CD14-positive monocyte (primary cell): ENCODE measurements at regions not wholly inside any gene's neighbourhood (a gene's known extent, or its start where the extent isn't known, plus 50 kb on each side); places are given as distances from the start of the nearest gene placed in this dataset.

Source experiments
- DNase-seq, 3 donors: peaks; one replicate each; pipeline ENCODE4 v3.0.0-alpha.2; 2011 to 2022
- H2AFZ ChIP-seq: 2 replicates; pipeline ENCODE4 v1.6.0; 2012; ENCODE audit warnings: mild to moderate bottlenecking, low read depth, low read length, inconsistent platforms; ENCODE audit not compliant: insufficient read depth, poor library complexity, severe bottlenecking
- H3K27ac ChIP-seq, 2 donors: 1 replicate in 1 of 2; 2 replicates in 1 of 2; pipeline ENCODE4 v1.5.1; 2012 to 2013; ENCODE audit warnings: low read length in 2 of 2, control low read depth in 1 of 2, inconsistent platforms in 1 of 2, low read depth in 1 of 2, mild to moderate bottlenecking in 1 of 2
- H3K27me3 ChIP-seq, 2 donors: one replicate each; pipeline versions ENCODE4 v1.6.0 to v1.6.1; 2011 to 2013; ENCODE audit warnings: low read length in 2 of 2; ENCODE audit not compliant: control insufficient read depth in 2 of 2, insufficient read depth in 2 of 2
- H3K36me3 ChIP-seq, 2 donors: replicated peaks in 1 of 2; 1 replicate in 1 of 2; 2 replicates in 1 of 2; pipeline versions ENCODE4 v1.5.1 to v1.6.1; 2012 to 2013; ENCODE audit warnings: low read length in 2 of 2, control low read depth in 1 of 2, inconsistent platforms in 1 of 2, mild to moderate bottlenecking in 1 of 2; ENCODE audit not compliant: insufficient read depth in 2 of 2, control insufficient read depth in 1 of 2
- H3K4me1 ChIP-seq, 2 donors: 1 replicate in 1 of 2; 2 replicates in 1 of 2; pipeline versions ENCODE4 v1.5.1 to v1.6.1; 2012 to 2013; ENCODE audit warnings: low read length in 2 of 2, control low read depth in 1 of 2, inconsistent platforms in 1 of 2, mild to moderate bottlenecking in 1 of 2, moderate library complexity in 1 of 2; ENCODE audit not compliant: insufficient read depth in 2 of 2, control insufficient read depth in 1 of 2
- H3K4me2 ChIP-seq: replicated peaks from 2 replicates; pipeline ENCODE3; 2012; ENCODE audit warnings: low read length, moderate library complexity, mild to moderate bottlenecking; ENCODE audit not compliant: poor library complexity, severe bottlenecking; ENCODE audit errors: extremely low read depth
- H3K4me3 ChIP-seq, 3 experiments: fragments of 200-600 bp in 1 of 3; sonication (generic) in 1 of 3; replicated peaks in 1 of 3; 1 replicate in 2 of 3; 2 replicates in 1 of 3; pipeline ENCODE4 v1.5.1; 2011 to 2013; ENCODE audit warnings: low read length in 3 of 3, mild to moderate bottlenecking in 3 of 3, control low read depth in 2 of 3, low read depth in 2 of 3, inconsistent platforms in 1 of 3, moderate library complexity in 1 of 3
- H3K79me2 ChIP-seq: 2 replicates; pipeline ENCODE4 v1.6.0; 2012; ENCODE audit warnings: mild to moderate bottlenecking, control low read depth, inconsistent platforms, low read length, moderate library complexity; ENCODE audit not compliant: insufficient read depth
- H3K9ac ChIP-seq: 2 replicates; pipeline ENCODE4 v1.6.0; 2017; ENCODE audit warnings: low read length, mild to moderate bottlenecking; ENCODE audit not compliant: insufficient read depth, poor library complexity, severe bottlenecking
- H3K9me3 ChIP-seq, 2 donors: replicated peaks in 1 of 2; 1 replicate in 1 of 2; 2 replicates in 1 of 2; pipeline versions ENCODE4 v1.5.1 to v1.6.1; 2012 to 2013; ENCODE audit warnings: low read length in 2 of 2, control low read depth in 1 of 2; ENCODE audit not compliant: control insufficient read depth in 1 of 2, insufficient read depth in 1 of 2
- H4K20me1 ChIP-seq: 2 replicates; pipeline ENCODE4 v1.6.0; 2012; ENCODE audit warnings: mild to moderate bottlenecking, low read length, control low read depth, moderate library complexity; ENCODE audit not compliant: insufficient read depth
- H3K27ac Mint-ChIP-seq, 7 donors: one replicate each; pipeline ENCODE4 v1.8.0; 2020; ENCODE audit warnings: mild to moderate bottlenecking in 7 of 7, mixed read lengths in 7 of 7, moderate library complexity in 6 of 7, inconsistent platforms in 2 of 7
- H3K27me3 Mint-ChIP-seq, 3 donors: one replicate each; pipeline ENCODE4 v1.8.0; 2021 to 2022; ENCODE audit warnings: low read depth in 3 of 3, mild to moderate bottlenecking in 3 of 3, mixed read lengths in 3 of 3, moderate library complexity in 3 of 3, inconsistent platforms in 1 of 3
- H3K36me3 Mint-ChIP-seq, 2 donors: one replicate each; pipeline ENCODE4 v1.8.0; 2020; ENCODE audit warnings: mixed read lengths in 2 of 2, inconsistent platforms in 1 of 2, mild to moderate bottlenecking in 1 of 2
- H3K4me1 Mint-ChIP-seq: one replicate; pipeline ENCODE4 v1.8.0; 2020; ENCODE audit warnings: mild to moderate bottlenecking, mixed read lengths
- H3K4me3 Mint-ChIP-seq, 2 donors: one replicate each; pipeline ENCODE4 v1.8.0; 2020; ENCODE audit warnings: mild to moderate bottlenecking in 2 of 2, mixed read lengths in 2 of 2, moderate library complexity in 1 of 2
- H3K9me3 Mint-ChIP-seq, 7 donors: one replicate each; pipeline ENCODE4 v1.8.0; 2020 to 2022; ENCODE audit warnings: mixed read lengths in 7 of 7, mild to moderate bottlenecking in 6 of 7, moderate library complexity in 6 of 7, inconsistent platforms in 2 of 7
- WGBS: methylation state at CpG from one replicate; pipeline ENCODE4 v1.1.5; 2013; ENCODE audit warnings: missing lambda C conversion rate; ENCODE audit not compliant: insufficient coverage; 5-methylcytosine and 5-hydroxymethylcytosine counted together
- intact Hi-C, 2 donors: fragments of 100-400 bp; cut with micrococcal nuclease; formaldehyde crosslinking; loops; one replicate each; pipeline versions ENCODE4 v1.15.0 to v1.15.1; 2023
- TF ChIP-seq, protein P1 (sequence below): fragments of 200-600 bp; IDR thresholded peaks from one replicate; pipeline ENCODE4 v1.8.0; 2022; ENCODE audit warnings: antibody characterized with exemption, mild to moderate bottlenecking

DNA sequence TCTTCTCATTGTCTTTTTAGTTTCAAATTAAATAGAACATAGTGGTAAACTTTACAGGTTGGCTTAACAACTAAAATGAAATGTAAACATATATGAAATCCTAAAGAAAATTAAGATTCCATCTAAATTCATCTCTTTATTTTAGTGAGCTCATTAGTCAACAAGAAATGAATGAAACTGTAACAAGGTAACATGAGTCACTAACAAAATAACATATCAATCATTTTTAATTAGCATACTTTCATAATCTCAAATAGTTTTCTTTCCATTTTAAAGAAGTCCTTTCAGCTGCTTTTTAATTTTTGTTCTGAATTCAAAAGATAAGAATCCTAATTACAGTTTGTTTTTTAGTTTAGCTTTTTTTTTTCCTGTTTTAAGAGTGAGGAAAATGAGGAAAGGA is 688.6 kb upstream of the TENM4 start:
- Histone ChIP-seq H3K36me3 (no peaks in the 10 kb centered on the region), H3K27me3 (no peaks in the 10 kb centered on the region), H4K20me1 (no peaks in the 10 kb centered on the region), H3K9me3 (no peaks in the 10 kb centered on the region), H3K27ac (no peak overlapping the region), H3K79me2 (no peaks in the 10 kb centered on the region), H3K4me2 (no peak overlapping the region), H3K9ac (no peak overlapping the region), H2AFZ (no peak overlapping the region), H3K4me1 (no peaks in the 10 kb centered on the region), H3K4me3 (no peak overlapping the region)
- H3K36me3 Mint-ChIP-seq: no peaks in the 10 kb centered on the region
- H3K9me3 Mint-ChIP-seq: peaks cover 0 to 5% (median 2%) of the 10 kb centered on the region in 7 donors
- H3K4me3 Mint-ChIP-seq: no peak overlapping the region
- intact Hi-C loops: no loop called here
- peaks cover under 1 to 3% (median 2%) of the 10 kb centered on the region in 3 donors for H3K27me3 Mint-ChIP-seq
- H3K27ac Mint-ChIP-seq: no peak overlapping the region
- no peak for DNase-seq
- TF ChIP-seq, protein P1, sequence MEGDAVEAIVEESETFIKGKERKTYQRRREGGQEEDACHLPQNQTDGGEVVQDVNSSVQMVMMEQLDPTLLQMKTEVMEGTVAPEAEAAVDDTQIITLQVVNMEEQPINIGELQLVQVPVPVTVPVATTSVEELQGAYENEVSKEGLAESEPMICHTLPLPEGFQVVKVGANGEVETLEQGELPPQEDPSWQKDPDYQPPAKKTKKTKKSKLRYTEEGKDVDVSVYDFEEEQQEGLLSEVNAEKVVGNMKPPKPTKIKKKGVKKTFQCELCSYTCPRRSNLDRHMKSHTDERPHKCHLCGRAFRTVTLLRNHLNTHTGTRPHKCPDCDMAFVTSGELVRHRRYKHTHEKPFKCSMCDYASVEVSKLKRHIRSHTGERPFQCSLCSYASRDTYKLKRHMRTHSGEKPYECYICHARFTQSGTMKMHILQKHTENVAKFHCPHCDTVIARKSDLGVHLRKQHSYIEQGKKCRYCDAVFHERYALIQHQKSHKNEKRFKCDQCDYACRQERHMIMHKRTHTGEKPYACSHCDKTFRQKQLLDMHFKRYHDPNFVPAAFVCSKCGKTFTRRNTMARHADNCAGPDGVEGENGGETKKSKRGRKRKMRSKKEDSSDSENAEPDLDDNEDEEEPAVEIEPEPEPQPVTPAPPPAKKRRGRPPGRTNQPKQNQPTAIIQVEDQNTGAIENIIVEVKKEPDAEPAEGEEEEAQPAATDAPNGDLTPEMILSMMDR: no peak
- H3K4me1 Mint-ChIP-seq: no peaks in the 10 kb centered on the region

DNA sequence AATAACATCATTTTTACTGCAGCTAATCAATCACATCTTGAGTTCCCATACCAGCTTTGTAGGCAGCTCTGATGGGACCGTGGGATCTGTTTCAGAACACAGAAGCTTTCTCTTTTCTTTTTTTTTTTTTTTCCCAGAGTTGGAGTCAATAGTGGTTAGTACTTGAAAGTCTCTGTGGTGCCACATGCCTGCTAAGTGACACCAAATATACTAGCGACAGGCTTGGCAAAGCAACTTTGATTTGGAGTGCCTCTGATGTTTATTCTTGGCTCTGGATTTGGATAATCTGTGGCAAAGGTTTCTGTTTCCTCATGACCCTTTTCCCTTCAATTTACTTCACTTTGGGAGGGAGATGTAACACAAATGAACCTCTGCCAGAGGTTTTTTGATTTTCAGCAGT is 681.4 kb upstream of the TENM4 start:
- H3K79me2 ChIP-seq: no peaks in the 10 kb centered on the region
- peaks cover 0 to 5% (median 0%) of the 10 kb centered on the region in 7 donors for H3K9me3 Mint-ChIP-seq
- no peaks in the 10 kb centered on the region for H3K36me3 ChIP-seq
- no peaks in the 10 kb centered on the region for H3K9me3 ChIP-seq
- no peak overlapping the region for H3K4me2 ChIP-seq
- no peak overlapping the region for H3K27ac ChIP-seq
- H3K27ac Mint-ChIP-seq: no peak overlapping the region
- H3K9ac ChIP-seq: no peak overlapping the region
- no peak overlapping the region for H2AFZ ChIP-seq
- no CpG with 5 or more reads among the region's 2 CpGs for WGBS
- intact Hi-C loops: no loop called here
- no peaks in the 10 kb centered on the region for H3K4me1 ChIP-seq
- no peaks in the 10 kb centered on the region for H3K27me3 Mint-ChIP-seq
- H3K27me3 ChIP-seq: no peaks in the 10 kb centered on the region
- H3K36me3 Mint-ChIP-seq: no peaks in the 10 kb centered on the region
- H4K20me1 ChIP-seq: no peaks in the 10 kb centered on the region
- H3K4me1 Mint-ChIP-seq: no peaks in the 10 kb centered on the region
- H3K4me3 Mint-ChIP-seq: no peak overlapping the region
- TF ChIP-seq, protein P1: no peak
- no peak overlapping the region for H3K4me3 ChIP-seq
- no peak for DNase-seq
